ENCODE measurements at regions not wholly inside any gene's neighbourhood (a gene's known extent, or its start where the extent isn't known, plus 50 kb on each side); places are given as distances from the start of the nearest gene placed in this dataset.

DNA sequence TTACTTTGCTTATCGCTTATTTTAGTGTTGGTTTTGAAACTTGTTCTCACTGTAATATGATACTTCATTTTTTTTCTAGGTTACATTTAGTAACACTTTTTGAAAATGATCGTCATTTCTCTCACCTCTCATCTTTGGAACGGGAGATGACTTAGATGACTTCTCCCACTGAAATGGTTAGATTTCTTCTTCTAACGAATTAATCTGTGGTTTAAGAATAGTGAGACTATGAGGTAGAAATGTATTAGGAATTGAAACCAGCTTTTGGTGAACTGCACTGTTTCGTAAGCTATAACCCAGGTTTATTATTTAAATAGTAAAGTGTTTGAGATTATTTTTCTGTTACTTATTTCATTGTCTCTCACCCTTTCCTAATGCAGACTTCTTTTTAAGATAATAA is 93.7 kb downstream of the PRR15 start:
- TF ChIP-seq, protein P1, sequence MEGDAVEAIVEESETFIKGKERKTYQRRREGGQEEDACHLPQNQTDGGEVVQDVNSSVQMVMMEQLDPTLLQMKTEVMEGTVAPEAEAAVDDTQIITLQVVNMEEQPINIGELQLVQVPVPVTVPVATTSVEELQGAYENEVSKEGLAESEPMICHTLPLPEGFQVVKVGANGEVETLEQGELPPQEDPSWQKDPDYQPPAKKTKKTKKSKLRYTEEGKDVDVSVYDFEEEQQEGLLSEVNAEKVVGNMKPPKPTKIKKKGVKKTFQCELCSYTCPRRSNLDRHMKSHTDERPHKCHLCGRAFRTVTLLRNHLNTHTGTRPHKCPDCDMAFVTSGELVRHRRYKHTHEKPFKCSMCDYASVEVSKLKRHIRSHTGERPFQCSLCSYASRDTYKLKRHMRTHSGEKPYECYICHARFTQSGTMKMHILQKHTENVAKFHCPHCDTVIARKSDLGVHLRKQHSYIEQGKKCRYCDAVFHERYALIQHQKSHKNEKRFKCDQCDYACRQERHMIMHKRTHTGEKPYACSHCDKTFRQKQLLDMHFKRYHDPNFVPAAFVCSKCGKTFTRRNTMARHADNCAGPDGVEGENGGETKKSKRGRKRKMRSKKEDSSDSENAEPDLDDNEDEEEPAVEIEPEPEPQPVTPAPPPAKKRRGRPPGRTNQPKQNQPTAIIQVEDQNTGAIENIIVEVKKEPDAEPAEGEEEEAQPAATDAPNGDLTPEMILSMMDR (conservative IDR thresholded peaks at IDR 0.05; ENCODE audit: low read depth in 2 of 2): no peak
- TF ChIP-seq POLR2AphosphoS5 (IDR thresholded peaks at IDR 0.05; ENCODE audit: low read depth) (no peak), EZH2 (IDR thresholded peaks at IDR 0.05; ENCODE audit: low read depth, unreplicated experiment) (no peak), EZH2phosphoT487 (IDR thresholded peaks at IDR 0.05; ENCODE audit: unreplicated experiment) (no peak), NANOG (IDR thresholded peaks at IDR 0.05; ENCODE audit: borderline replicate concordance) (no peak), JUNB (IDR thresholded peaks at IDR 0.05; ENCODE audit: unreplicated experiment) (no peak), STAT1 (IDR thresholded peaks at IDR 0.05; ENCODE audit: unreplicated experiment) (no peak), CREB1 (CRISPR knock-in tag; IDR thresholded peaks at IDR 0.05; ENCODE audit: low read depth) (no peak)
- TF ChIP-seq, protein P2, sequence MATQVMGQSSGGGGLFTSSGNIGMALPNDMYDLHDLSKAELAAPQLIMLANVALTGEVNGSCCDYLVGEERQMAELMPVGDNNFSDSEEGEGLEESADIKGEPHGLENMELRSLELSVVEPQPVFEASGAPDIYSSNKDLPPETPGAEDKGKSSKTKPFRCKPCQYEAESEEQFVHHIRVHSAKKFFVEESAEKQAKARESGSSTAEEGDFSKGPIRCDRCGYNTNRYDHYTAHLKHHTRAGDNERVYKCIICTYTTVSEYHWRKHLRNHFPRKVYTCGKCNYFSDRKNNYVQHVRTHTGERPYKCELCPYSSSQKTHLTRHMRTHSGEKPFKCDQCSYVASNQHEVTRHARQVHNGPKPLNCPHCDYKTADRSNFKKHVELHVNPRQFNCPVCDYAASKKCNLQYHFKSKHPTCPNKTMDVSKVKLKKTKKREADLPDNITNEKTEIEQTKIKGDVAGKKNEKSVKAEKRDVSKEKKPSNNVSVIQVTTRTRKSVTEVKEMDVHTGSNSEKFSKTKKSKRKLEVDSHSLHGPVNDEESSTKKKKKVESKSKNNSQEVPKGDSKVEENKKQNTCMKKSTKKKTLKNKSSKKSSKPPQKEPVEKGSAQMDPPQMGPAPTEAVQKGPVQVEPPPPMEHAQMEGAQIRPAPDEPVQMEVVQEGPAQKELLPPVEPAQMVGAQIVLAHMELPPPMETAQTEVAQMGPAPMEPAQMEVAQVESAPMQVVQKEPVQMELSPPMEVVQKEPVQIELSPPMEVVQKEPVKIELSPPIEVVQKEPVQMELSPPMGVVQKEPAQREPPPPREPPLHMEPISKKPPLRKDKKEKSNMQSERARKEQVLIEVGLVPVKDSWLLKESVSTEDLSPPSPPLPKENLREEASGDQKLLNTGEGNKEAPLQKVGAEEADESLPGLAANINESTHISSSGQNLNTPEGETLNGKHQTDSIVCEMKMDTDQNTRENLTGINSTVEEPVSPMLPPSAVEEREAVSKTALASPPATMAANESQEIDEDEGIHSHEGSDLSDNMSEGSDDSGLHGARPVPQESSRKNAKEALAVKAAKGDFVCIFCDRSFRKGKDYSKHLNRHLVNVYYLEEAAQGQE (IDR thresholded peaks at IDR 0.05; ENCODE audit: unreplicated experiment): no peak
- TF ChIP-seq, protein P3, sequence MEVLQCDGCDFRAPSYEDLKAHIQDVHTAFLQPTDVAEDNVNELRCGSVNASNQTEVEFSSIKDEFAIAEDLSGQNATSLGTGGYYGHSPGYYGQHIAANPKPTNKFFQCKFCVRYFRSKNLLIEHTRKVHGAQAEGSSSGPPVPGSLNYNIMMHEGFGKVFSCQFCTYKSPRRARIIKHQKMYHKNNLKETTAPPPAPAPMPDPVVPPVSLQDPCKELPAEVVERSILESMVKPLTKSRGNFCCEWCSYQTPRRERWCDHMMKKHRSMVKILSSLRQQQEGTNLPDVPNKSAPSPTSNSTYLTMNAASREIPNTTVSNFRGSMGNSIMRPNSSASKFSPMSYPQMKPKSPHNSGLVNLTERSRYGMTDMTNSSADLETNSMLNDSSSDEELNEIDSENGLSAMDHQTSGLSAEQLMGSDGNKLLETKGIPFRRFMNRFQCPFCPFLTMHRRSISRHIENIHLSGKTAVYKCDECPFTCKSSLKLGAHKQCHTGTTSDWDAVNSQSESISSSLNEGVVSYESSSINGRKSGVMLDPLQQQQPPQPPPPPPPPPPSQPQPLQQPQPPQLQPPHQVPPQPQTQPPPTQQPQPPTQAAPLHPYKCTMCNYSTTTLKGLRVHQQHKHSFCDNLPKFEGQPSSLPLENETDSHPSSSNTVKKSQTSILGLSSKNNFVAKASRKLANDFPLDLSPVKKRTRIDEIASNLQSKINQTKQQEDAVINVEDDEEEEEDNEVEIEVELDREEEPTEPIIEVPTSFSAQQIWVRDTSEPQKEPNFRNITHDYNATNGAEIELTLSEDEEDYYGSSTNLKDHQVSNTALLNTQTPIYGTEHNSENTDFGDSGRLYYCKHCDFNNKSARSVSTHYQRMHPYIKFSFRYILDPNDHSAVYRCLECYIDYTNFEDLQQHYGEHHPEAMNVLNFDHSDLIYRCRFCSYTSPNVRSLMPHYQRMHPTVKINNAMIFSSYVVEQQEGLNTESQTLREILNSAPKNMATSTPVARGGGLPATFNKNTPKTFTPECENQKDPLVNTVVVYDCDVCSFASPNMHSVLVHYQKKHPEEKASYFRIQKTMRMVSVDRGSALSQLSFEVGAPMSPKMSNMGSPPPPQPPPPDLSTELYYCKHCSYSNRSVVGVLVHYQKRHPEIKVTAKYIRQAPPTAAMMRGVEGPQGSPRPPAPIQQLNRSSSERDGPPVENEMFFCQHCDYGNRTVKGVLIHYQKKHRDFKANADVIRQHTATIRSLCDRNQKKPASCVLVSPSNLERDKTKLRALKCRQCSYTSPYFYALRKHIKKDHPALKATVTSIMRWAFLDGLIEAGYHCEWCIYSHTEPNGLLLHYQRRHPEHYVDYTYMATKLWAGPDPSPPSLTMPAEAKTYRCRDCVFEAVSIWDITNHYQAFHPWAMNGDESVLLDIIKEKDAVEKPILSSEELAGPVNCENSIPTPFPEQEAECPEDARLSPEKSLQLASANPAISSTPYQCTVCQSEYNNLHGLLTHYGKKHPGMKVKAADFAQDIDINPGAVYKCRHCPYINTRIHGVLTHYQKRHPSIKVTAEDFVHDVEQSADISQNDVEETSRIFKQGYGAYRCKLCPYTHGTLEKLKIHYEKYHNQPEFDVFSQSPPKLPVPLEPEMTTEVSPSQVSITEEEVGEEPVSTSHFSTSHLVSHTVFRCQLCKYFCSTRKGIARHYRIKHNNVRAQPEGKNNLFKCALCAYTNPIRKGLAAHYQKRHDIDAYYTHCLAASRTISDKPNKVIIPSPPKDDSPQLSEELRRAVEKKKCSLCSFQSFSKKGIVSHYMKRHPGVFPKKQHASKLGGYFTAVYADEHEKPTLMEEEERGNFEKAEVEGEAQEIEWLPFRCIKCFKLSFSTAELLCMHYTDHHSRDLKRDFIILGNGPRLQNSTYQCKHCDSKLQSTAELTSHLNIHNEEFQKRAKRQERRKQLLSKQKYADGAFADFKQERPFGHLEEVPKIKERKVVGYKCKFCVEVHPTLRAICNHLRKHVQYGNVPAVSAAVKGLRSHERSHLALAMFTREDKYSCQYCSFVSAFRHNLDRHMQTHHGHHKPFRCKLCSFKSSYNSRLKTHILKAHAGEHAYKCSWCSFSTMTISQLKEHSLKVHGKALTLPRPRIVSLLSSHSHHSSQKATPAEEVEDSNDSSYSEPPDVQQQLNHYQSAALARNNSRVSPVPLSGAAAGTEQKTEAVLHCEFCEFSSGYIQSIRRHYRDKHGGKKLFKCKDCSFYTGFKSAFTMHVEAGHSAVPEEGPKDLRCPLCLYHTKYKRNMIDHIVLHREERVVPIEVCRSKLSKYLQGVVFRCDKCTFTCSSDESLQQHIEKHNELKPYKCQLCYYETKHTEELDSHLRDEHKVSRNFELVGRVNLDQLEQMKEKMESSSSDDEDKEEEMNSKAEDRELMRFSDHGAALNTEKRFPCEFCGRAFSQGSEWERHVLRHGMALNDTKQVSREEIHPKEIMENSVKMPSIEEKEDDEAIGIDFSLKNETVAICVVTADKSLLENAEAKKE (CRISPR knock-in tag; IDR thresholded peaks at IDR 0.05): no peak
- TF ChIP-seq, protein P4, sequence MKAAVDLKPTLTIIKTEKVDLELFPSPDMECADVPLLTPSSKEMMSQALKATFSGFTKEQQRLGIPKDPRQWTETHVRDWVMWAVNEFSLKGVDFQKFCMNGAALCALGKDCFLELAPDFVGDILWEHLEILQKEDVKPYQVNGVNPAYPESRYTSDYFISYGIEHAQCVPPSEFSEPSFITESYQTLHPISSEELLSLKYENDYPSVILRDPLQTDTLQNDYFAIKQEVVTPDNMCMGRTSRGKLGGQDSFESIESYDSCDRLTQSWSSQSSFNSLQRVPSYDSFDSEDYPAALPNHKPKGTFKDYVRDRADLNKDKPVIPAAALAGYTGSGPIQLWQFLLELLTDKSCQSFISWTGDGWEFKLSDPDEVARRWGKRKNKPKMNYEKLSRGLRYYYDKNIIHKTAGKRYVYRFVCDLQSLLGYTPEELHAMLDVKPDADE (IDR thresholded peaks at IDR 0.05): no peak

All from GM23338 (cell line).